Panc1 (cell line): ENCODE measurements at regions not wholly inside any gene's neighbourhood (a gene's known extent, or its start where the extent isn't known, plus 50 kb on each side); places are given as distances from the start of the nearest gene placed in this dataset.

ENCODE experiments used
- POLR2AphosphoS5 ChIP-seq: IDR thresholded peaks from 2 replicates; pipeline ENCODE4 v1.6.1; 2012; ENCODE audit warnings: mild to moderate bottlenecking, low read depth, low read length, moderate library complexity
- SIN3A ChIP-seq: IDR thresholded peaks from 2 replicates; pipeline ENCODE4 v1.6.1; 2012; ENCODE audit warnings: low read depth, mild to moderate bottlenecking, low read length, moderate library complexity, borderline replicate concordance; ENCODE audit not compliant: insufficient read depth
- TCF7L2 ChIP-seq: IDR thresholded peaks from 2 replicates; pipeline ENCODE4 v1.6.1; 2011; ENCODE audit warnings: mild to moderate bottlenecking, low read depth, low read length, inconsistent platforms
- TF ChIP-seq, protein P1 (sequence below): fragments of 450-650 bp; IDR thresholded peaks from 2 replicates; pipeline ENCODE4 v1.5.1; 2017; ENCODE audit warnings: mild to moderate bottlenecking
- TF ChIP-seq, protein P2 (sequence below), 2 experiments: IDR thresholded peaks; 2 replicates each; pipeline ENCODE4 v1.6.1; 2011 to 2012; ENCODE audit warnings: low read depth in 2 of 2, control low read depth in 1 of 2, low read length in 1 of 2, mild to moderate bottlenecking in 1 of 2, moderate library complexity in 1 of 2; ENCODE audit not compliant: insufficient read depth in 1 of 2

DNA sequence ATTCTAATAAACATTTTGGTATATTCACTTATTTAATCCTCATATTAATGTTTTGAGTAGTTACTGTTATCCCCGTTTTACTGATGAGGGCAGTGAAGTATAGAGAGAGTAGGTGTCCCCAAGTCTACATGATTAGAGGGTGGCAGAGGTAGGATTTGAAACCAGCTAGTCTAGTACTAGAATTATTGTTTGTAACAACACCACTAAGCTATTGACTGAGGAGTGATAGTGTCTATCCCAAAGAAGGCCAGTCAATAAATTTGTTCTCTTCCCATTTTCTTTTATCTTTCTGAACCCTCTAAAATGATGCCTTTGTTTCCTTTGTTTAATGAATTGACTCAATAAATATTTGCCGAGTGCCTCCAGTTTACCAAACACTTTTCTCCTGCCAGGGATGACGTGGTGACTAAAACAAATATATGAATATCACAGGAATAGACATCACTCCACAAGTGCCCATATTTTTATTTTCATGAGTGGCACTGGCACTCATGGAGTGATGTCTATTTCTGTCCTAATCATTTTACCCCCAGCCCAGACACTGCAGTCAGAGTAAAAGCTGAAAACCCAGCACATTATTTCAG, 247.5 kb downstream of the SLC16A7 start:
- TF ChIP-seq, protein P1, sequence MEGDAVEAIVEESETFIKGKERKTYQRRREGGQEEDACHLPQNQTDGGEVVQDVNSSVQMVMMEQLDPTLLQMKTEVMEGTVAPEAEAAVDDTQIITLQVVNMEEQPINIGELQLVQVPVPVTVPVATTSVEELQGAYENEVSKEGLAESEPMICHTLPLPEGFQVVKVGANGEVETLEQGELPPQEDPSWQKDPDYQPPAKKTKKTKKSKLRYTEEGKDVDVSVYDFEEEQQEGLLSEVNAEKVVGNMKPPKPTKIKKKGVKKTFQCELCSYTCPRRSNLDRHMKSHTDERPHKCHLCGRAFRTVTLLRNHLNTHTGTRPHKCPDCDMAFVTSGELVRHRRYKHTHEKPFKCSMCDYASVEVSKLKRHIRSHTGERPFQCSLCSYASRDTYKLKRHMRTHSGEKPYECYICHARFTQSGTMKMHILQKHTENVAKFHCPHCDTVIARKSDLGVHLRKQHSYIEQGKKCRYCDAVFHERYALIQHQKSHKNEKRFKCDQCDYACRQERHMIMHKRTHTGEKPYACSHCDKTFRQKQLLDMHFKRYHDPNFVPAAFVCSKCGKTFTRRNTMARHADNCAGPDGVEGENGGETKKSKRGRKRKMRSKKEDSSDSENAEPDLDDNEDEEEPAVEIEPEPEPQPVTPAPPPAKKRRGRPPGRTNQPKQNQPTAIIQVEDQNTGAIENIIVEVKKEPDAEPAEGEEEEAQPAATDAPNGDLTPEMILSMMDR: no peak
- TF ChIP-seq SIN3A: no peak
- TF ChIP-seq, protein P2, sequence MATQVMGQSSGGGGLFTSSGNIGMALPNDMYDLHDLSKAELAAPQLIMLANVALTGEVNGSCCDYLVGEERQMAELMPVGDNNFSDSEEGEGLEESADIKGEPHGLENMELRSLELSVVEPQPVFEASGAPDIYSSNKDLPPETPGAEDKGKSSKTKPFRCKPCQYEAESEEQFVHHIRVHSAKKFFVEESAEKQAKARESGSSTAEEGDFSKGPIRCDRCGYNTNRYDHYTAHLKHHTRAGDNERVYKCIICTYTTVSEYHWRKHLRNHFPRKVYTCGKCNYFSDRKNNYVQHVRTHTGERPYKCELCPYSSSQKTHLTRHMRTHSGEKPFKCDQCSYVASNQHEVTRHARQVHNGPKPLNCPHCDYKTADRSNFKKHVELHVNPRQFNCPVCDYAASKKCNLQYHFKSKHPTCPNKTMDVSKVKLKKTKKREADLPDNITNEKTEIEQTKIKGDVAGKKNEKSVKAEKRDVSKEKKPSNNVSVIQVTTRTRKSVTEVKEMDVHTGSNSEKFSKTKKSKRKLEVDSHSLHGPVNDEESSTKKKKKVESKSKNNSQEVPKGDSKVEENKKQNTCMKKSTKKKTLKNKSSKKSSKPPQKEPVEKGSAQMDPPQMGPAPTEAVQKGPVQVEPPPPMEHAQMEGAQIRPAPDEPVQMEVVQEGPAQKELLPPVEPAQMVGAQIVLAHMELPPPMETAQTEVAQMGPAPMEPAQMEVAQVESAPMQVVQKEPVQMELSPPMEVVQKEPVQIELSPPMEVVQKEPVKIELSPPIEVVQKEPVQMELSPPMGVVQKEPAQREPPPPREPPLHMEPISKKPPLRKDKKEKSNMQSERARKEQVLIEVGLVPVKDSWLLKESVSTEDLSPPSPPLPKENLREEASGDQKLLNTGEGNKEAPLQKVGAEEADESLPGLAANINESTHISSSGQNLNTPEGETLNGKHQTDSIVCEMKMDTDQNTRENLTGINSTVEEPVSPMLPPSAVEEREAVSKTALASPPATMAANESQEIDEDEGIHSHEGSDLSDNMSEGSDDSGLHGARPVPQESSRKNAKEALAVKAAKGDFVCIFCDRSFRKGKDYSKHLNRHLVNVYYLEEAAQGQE (IDR thresholded peaks at IDR 0.05; ENCODE audit: insufficient read depth in 1 of 2, low read depth in 2 of 2, low read length in 1 of 2): no peak
- TF ChIP-seq TCF7L2: no peak
- no peak for TF ChIP-seq POLR2AphosphoS5
